Stomach (tissue), 8 donors: ENCODE measurements at regions not wholly inside any gene's neighbourhood (a gene's known extent, or its start where the extent isn't known, plus 50 kb on each side); places are given as distances from the start of the nearest gene placed in this dataset.
A peak's percentile ranks its signal among the peaks of the same experiment; 100 is the strongest.

Experiments
- DNase-seq, 2 donors: peaks; one replicate each; pipeline versions ENCODE4 v3.0.0 to v3.0.0-alpha.2; 2013 to 2019
- H3K27ac ChIP-seq, 5 donors: fragments of 200-600 bp in 4 of 5; sonication (generic) in 4 of 5; one replicate each; pipeline ENCODE4 v1.5.1; 2013 to 2019; ENCODE audit warnings: mild to moderate bottlenecking in 1 of 5, moderate library complexity in 1 of 5
- H3K27me3 ChIP-seq, 3 donors: fragments of 200-600 bp; sonication (generic); one replicate each; pipeline ENCODE4 v1.5.1; 2017 to 2019; ENCODE audit warnings: mixed run types in 1 of 3
- H3K36me3 ChIP-seq, 4 donors: fragments of 200-600 bp; sonication (generic); 1 replicate in 3 of 4; 2 replicates in 1 of 4; pipeline ENCODE4 v1.5.1; 2016 to 2019
- H3K4me1 ChIP-seq, 4 donors: fragments of 200-600 bp; sonication (generic); one replicate each; pipeline ENCODE4 v1.5.1; 2016 to 2019
- H3K4me3 ChIP-seq, 4 donors: fragments of 200-600 bp; sonication (generic) in 3 of 4; one replicate each; pipeline ENCODE4 v1.5.1; 2016 to 2019; ENCODE audit warnings: mild to moderate bottlenecking in 1 of 4
- H3K9me3 ChIP-seq, 4 donors: fragments of 200-600 bp; sonication (generic); one replicate each; pipeline ENCODE4 v1.5.1; 2016 to 2019
- CTCF ChIP-seq, 7 experiments: fragments of 450-650 bp in 4 of 7; fragments of 200-600 bp in 3 of 7; sonication (generic) in 3 of 7; IDR thresholded peaks; one replicate each; pipeline ENCODE4 v1.5.1; 2016 to 2019; ENCODE audit warnings: antibody characterized with exemption in 7 of 7, control low read depth in 2 of 7, mild to moderate bottlenecking in 1 of 7
- EP300 ChIP-seq: sonication (generic); formaldehyde crosslinking; IDR thresholded peaks from one replicate; pipeline ENCODE4 v1.6.1; 2017; ENCODE audit warnings: antibody characterized with exemption
- POLR2A ChIP-seq, 4 donors: fragments of 450-650 bp; IDR thresholded peaks; one replicate each; pipeline ENCODE4 v1.6.1; 2016; ENCODE audit warnings: antibody characterized with exemption in 4 of 4, control low read depth in 2 of 4, mild to moderate bottlenecking in 1 of 4, moderate library complexity in 1 of 4
- POLR2AphosphoS5 ChIP-seq, 3 donors: sonication (generic); formaldehyde crosslinking; IDR thresholded peaks; one replicate each; pipeline ENCODE4 v1.6.1; 2016; ENCODE audit warnings: antibody characterized with exemption in 3 of 3
- WGBS, 5 donors: extraction: QIAGEN DNeasy Blood & Tissue Kit in 3 of 5; methylation state at CpG; one replicate each; pipeline versions ENCODE4 v1.1.5 to v1.1.7; 2013 to 2018; 5-methylcytosine and 5-hydroxymethylcytosine counted together
- intact Hi-C: fragments of 100-400 bp; cut with DNase I; formaldehyde crosslinking; loops from one replicate; pipeline ENCODE4 v1.15.1; 2023; ENCODE audit warnings: low total_unique reads
- donor health status: healthy with polysubstance abuse.
- donor health status: Bipolar disorder and iron deficiency.
- donor health status: healthy.

- Histone ChIP-seq H3K4me1 (no peaks in the 10 kb centered on the region), H3K36me3 (no peaks in the 10 kb centered on the region), H3K9me3 (peaks cover 0 to 10% (median 7%) of the 10 kb centered on the region in 4 donors), H3K4me3 (no peak overlapping the region), H3K27me3 (peaks cover 0 to 72% (median 17%) of the 10 kb centered on the region in 3 donors), H3K27ac (no peak overlapping the region)
- 55 to 79% (median 65%) methylated on average over 8 to 11 of the region's 11 CpGs for WGBS, 5 donors
- TF ChIP-seq EP300, result no peak
- no peak for TF ChIP-seq CTCF (IDR thresholded peaks at IDR 0.05)
- TF ChIP-seq POLR2AphosphoS5 (IDR thresholded peaks at IDR 0.05), result no peak
- no peak for TF ChIP-seq POLR2A (IDR thresholded peaks at IDR 0.05)
- DNase-seq, result no peak
- intact Hi-C loops, result no loop called here
These were observed 320.1 kb downstream of the C16orf95 start for GRCh38 chr16:86997058-86997457.

GRCh38 chr16:86998196-86999001, 318.8 kb downstream of the C16orf95 start:
- TF ChIP-seq POLR2AphosphoS5 (IDR thresholded peaks at IDR 0.05), result no peak
- no peak for TF ChIP-seq POLR2A (IDR thresholded peaks at IDR 0.05)
- TF ChIP-seq EP300, result no peak
- TF ChIP-seq CTCF (IDR thresholded peaks at IDR 0.05), result no peak
- WGBS, 5 donors, result 81 to 91% (median 87%) methylated on average over 16 to 21 of the region's 21 CpGs
- intact Hi-C loops, result no loop called here
- Histone ChIP-seq H3K27ac (no peak overlapping the region), H3K9me3 (peaks cover 0 to 10% (median 7%) of the 10 kb centered on the region in 4 donors), H3K4me1 (no peaks in the 10 kb centered on the region), H3K36me3 (no peaks in the 10 kb centered on the region), H3K27me3 (peaks cover 0 to 63% (median 17%) of the 10 kb centered on the region in 3 donors), H3K4me3 (no peak overlapping the region)
- DNase-seq, result no peak

- Histone ChIP-seq H3K9me3 (peaks cover 0 to 10% (median 7%) of the 10 kb centered on the region in 4 donors), H3K27ac (no peak overlapping the region), H3K27me3 (peaks cover 0 to 47% (median 7%) of the 10 kb centered on the region in 3 donors), H3K36me3 (no peaks in the 10 kb centered on the region), H3K4me1 (no peaks in the 10 kb centered on the region), H3K4me3 (no peak overlapping the region)
- TF ChIP-seq POLR2A (IDR thresholded peaks at IDR 0.05), result no peak
- TF ChIP-seq EP300, result no peak
- no peak for TF ChIP-seq CTCF (IDR thresholded peaks at IDR 0.05)
- TF ChIP-seq POLR2AphosphoS5 (IDR thresholded peaks at IDR 0.05), result no peak
- peak in 1 of 2 donors; percentile 22 for DNase-seq
- intact Hi-C loops, result no loop called here
- 22 to 47% (median 31%) methylated on average over 2 of the region's 2 CpGs for WGBS, 5 donors
These were observed 317.2 kb downstream of the C16orf95 start for GRCh38 chr16:87000001-87000400.

GRCh38 chr16:87002717-87003413, 314.3 kb downstream of the C16orf95 start:
- Histone ChIP-seq H3K4me1 (no peaks in the 10 kb centered on the region), H3K27me3 (peaks cover 0 to 37% (median 0%) of the 10 kb centered on the region in 3 donors), H3K4me3 (no peak overlapping the region), H3K27ac (no peak overlapping the region), H3K36me3 (no peaks in the 10 kb centered on the region), H3K9me3 (peaks cover 0 to 10% (median 7%) of the 10 kb centered on the region in 4 donors)
- no peak for DNase-seq
- no peak for TF ChIP-seq EP300
- no peak for TF ChIP-seq CTCF (IDR thresholded peaks at IDR 0.05)
- no peak for TF ChIP-seq POLR2AphosphoS5 (IDR thresholded peaks at IDR 0.05)
- no peak for TF ChIP-seq POLR2A (IDR thresholded peaks at IDR 0.05)
- intact Hi-C loops, result no loop called here
